HepG2 (cell line): ENCODE measurements at regions not wholly inside any gene's neighbourhood (a gene's known extent, or its start where the extent isn't known, plus 50 kb on each side); places are given as distances from the start of the nearest gene placed in this dataset.

ENCODE experiments used
- ATF4 ChIP-seq, 2 experiments: fragments of 450-650 bp in 1 of 2; sonication (generic) in 1 of 2; formaldehyde crosslinking; IDR thresholded peaks; 2 replicates each; pipeline versions ENCODE4 v1.5.0 to v1.8.0; 2020 to 2022; ENCODE audit warnings: mild to moderate bottlenecking in 1 of 2, missing genetic modification reagents in 1 of 2
- CHD2 ChIP-seq: IDR thresholded peaks from 2 replicates; pipeline ENCODE4 v1.6.1; 2011; ENCODE audit warnings: low read depth, low read length, improper control_type of control experiment
- FOSL2 ChIP-seq: sonication (generic); formaldehyde crosslinking; IDR thresholded peaks from 2 replicates; pipeline ENCODE4 v1.4.0; 2020; ENCODE audit warnings: missing genetic modification reagents
- FOXA3 ChIP-seq: IDR thresholded peaks from 2 replicates; pipeline ENCODE4 v1.6.1; 2016; ENCODE audit warnings: missing genetic modification reagents, missing compliant biosample characterization
- KAT7 ChIP-seq: IDR thresholded peaks from 2 replicates; pipeline ENCODE4 v1.6.1; 2018; ENCODE audit warnings: borderline replicate concordance, missing compliant biosample characterization
- MIXL1 ChIP-seq: IDR thresholded peaks from 2 replicates; pipeline ENCODE4 v1.6.1; 2016
- NFE2 ChIP-seq: sonication (generic); formaldehyde crosslinking; IDR thresholded peaks from 2 replicates; pipeline ENCODE4 v1.4.0; 2020; ENCODE audit warnings: missing genetic modification reagents
- NFYB ChIP-seq: sonication (generic); formaldehyde crosslinking; IDR thresholded peaks from 2 replicates; pipeline ENCODE4 v1.4.0; 2020; ENCODE audit warnings: missing genetic modification reagents
- PBX3 ChIP-seq: sonication (generic); formaldehyde crosslinking; IDR thresholded peaks from 2 replicates; pipeline ENCODE4 v1.8.1; 2023; ENCODE audit warnings: missing genetic modification reagents, inconsistent platforms, borderline replicate concordance
- RFXANK ChIP-seq: IDR thresholded peaks from 2 replicates; pipeline ENCODE4 v1.6.1; 2016
- SALL1 ChIP-seq: sonication (generic); formaldehyde crosslinking; IDR thresholded peaks from 2 replicates; pipeline ENCODE4 v1.8.0; 2022; ENCODE audit warnings: mild to moderate bottlenecking, missing genetic modification reagents
- TBX3 ChIP-seq: fragments of 450-650 bp; IDR thresholded peaks from 2 replicates; pipeline ENCODE4 v1.6.1; 2017; ENCODE audit warnings: antibody characterized with exemption, mild to moderate bottlenecking, inconsistent platforms, borderline replicate concordance
- ZBTB42 ChIP-seq: sonication (generic); formaldehyde crosslinking; IDR thresholded peaks from 2 replicates; pipeline ENCODE4 v1.5.0; 2020; ENCODE audit warnings: mild to moderate bottlenecking, missing genetic modification reagents
- ZNF280D ChIP-seq: sonication (generic); formaldehyde crosslinking; IDR thresholded peaks from 2 replicates; pipeline ENCODE4 v1.5.1; 2020; ENCODE audit warnings: mild to moderate bottlenecking, missing genetic modification reagents
- ZNF609 ChIP-seq: sonication (generic); formaldehyde crosslinking; IDR thresholded peaks from 2 replicates; pipeline ENCODE4 v1.4.0; 2020; ENCODE audit warnings: mild to moderate bottlenecking, missing genetic modification reagents, borderline replicate concordance

- TF ChIP-seq ZNF280D (no peak), RFXANK (CRISPR knock-in tag) (no peak), ATF4 (CRISPR knock-in tag; IDR thresholded peaks at IDR 0.05) (no peak), ZNF609 (no peak), FOXA3 (peak; percentile 73), KAT7 (CRISPR knock-in tag) (no peak), TBX3 (peak; percentile 51; the same call in 1 of the 2 replicates), FOSL2 (peak; percentile 55), ZBTB42 (no peak), SALL1 (CRISPR knock-in tag) (peak; percentile 68), NFE2 (CRISPR knock-in tag) (no peak), MIXL1 (CRISPR knock-in tag) (peak; percentile 26; the same call in 1 of the 2 replicates), CHD2 (no peak), NFYB (0 out of 2 replicates have a peak, but pooled peaks have one; percentile 17), PBX3 (CRISPR knock-in tag) (no peak)
These were observed 192.2 kb upstream of the POU3F2 start (continued) for GRCh38 chr6:98641949-98642719.
